GM21526 (cell line): ENCODE measurements at regions not wholly inside any gene's neighbourhood (a gene's known extent, or its start where the extent isn't known, plus 50 kb on each side); places are given as distances from the start of the nearest gene placed in this dataset.
"Not testable (repeated sequence)": the region's sequence is repeated elsewhere in the genome, so short reads cannot be mapped to it uniquely, and the experiment has no call there.

Experiments
- ATAC-seq: cut with Tn5 transposase; IDR thresholded peaks from one replicate; pipeline ENCODE4 v1.9.1; 2021; ENCODE audit warnings: moderate library complexity; ENCODE audit not compliant: unreplicated experiment, low FRiP score

- ATAC-seq, result no peak
These were observed 71.8 kb downstream of the LARP7 start for GRCh38 chr4:112708772-112709171.

GRCh38 chr4:112714922-112715901 is 78.3 kb downstream of the LARP7 start:
- no peak for ATAC-seq

- ATAC-seq, result no peak
These were observed 80.9 kb downstream of the LARP7 start for GRCh38 chr4:112717856-112718255.

- no peak for ATAC-seq
These were observed 84.7 kb downstream of the LARP7 start for GRCh38 chr4:112721627-112722026.

DNA sequence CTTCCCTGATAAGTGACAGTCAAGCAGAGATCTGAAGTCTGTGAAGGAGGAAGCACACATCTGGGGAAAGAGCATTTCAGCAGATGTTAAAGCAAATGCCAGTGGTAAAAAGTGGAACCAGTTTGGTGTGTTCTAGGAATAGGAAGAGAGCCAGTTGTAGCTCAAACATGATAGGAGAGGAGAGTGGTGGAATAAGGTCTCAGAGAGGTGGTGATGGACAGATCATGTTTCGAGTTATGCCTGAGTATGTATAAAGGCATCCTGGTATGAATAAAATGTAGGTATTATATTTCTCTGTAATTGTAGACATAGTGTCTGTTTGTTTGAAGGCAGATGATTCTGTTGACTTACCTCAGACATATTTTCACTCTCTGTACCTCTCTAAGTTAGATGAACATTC is 89.1 kb downstream of the LARP7 start:
- no peak for ATAC-seq

GRCh38 chr4:112727728-112728127 is 90.8 kb downstream of the LARP7 start:
- not testable (repeated sequence) for ATAC-seq

DNA sequence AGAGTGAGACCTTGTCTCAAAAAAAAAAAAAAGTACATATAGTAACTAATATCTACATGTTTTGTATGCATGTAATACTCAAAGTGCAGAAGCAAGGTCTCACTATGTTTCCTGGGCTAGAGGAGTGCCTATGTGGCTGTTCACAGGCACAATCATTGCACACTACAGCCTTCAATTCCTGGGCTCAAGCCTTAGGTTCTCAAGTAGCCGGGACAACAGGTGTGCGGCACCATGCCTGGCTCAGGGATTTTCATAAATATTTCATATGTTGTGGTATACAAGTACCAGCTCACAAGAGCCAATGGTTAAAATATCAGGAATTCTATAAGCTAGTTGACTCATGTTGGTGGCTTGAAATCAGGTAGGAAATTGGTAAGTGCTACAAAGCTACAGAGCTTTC is 94.8 kb downstream of the LARP7 start:
- ATAC-seq, result no peak

DNA sequence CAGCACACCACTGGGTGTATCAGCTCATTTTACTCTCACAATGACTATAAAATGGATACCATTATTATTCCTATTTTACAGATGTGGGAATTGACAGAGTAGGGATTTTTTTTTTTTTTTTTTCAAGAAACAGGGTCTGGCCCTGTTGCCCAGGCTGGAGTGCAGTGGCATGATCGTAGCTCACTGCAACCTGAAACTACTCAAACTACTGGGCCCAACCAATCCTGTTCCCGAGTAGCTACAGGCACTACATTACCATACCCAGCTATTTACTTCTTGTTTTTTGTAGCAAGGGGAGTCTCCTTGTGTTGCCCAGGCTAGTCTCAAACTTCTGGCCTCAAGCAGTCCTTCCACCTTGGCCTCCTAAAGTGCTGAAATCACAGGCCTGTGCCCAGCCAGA is 95.2 kb downstream of the LARP7 start:
- no peak for ATAC-seq

DNA sequence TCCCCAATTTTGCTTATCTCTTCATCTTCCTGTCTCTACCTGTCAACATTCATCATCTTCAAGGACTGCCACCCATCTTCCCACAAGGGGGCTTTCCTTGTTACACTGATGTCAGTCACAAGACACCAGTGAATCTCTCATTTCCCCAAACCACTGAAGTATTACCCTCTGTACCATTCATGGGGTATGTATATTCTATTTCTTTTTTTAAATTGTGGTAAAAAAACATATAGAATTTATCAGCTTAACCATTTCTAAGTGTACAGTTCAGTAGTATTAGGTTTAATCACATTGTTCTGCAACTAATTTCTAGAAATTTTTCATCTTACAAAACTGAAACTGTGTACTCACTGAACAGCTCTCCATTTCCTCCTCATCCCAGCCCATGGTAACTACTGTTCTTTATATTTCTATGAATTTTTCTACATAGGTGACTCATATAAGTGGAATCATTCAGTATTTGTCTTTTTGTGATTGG is 98.6 kb downstream of the LARP7 start:
- peak; percentile 62 for ATAC-seq

DNA sequence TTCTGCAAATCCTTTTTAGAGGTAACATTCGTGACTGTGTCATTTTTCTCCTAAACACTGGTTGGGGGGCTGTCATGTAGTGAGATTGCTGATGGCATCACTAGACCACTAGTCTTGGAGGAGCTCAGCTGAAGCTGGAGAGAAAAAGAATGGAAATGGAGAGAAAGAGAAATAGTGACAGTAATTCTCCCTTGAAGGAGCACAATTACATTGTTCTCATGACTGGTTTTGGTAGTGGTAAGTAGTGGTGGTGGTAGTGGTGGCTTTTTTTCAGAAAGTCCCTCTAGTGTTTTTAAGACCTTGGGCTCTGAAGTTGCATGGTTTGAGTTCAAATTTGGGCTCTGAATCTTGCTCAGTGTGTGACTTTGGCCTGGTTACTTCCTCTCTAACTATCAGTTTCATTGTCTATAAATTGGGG is 99.8 kb downstream of the LARP7 start:
- ATAC-seq, result peak; percentile 50

GRCh38 chr4:112739442-112739841 is 102.5 kb downstream of the LARP7 start:
- no peak for ATAC-seq

- no peak for ATAC-seq
These were observed 110.1 kb downstream of the LARP7 start for GRCh38 chr4:112747036-112747435.

DNA sequence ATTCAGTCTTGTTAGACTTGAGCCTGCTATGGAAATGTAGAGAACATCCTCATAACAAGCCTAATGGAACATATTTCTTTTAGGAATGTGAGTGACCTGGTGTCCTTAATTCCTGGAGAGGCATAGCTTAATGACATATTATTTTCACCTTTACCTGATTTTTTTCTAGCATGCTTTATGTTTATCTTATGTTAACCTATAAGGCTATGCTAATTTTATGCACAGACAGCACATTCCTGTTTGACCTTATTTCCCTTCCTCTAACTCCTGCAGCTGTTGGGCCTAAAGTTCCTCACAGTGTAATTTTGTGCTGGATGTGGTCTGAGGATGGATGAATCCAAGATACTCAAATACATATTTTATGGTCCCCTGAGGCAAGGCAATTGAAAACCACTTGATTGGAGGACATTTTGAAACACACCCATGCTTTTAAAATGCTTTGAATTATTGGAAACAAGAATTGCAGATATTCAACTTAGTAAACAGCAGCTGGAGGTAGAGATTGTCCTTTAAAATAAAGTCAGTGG is 111.5 kb downstream of the LARP7 start:
- no peak for ATAC-seq

DNA sequence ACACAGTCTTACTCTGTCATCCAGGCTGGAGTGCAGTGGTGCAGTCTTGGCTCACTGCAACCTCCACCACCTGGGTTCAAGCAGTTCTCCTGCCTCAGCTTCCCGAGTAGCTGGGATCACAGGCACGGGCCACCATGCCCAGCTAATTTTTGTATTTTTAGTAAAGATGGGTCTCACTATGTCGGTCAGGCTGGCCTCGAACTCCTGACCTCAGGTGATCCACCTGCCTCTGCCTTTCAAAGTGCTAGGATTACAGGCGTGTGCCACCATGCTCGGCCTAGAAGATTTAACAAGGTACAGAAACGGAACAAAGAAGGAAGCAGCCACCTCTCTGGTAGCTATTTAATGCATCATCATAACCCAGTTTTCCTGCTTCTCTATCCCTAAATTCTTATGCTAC is 113.8 kb downstream of the LARP7 start:
- not testable (repeated sequence) for ATAC-seq

GRCh38 chr4:112751447-112751846 is 114.5 kb downstream of the LARP7 start:
- no peak for ATAC-seq

- no peak for ATAC-seq
These were observed 115.1 kb downstream of the LARP7 start for GRCh38 chr4:112752061-112752460.

- ATAC-seq, result no peak
These were observed 115.6 kb downstream of the LARP7 start for GRCh38 chr4:112752510-112752909.

DNA sequence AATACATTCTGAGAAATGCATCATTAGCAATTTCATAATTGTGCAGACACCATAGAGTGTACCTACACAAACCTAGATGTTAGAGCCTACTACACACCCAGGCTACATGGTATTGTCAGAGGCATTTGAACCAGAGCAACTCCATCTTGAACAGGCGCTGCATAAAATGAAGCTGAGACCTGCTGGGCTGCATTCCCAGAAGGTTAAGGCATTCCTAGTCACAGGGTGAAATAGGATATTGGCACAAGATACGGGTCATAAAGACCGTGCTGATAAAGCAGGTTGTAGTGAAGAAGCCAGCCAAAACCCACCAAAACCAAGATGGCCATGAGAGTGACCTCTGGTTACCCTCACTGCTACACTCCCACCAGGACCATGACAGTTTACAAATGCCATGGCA is 116.4 kb downstream of the LARP7 start:
- no peak for ATAC-seq

DNA sequence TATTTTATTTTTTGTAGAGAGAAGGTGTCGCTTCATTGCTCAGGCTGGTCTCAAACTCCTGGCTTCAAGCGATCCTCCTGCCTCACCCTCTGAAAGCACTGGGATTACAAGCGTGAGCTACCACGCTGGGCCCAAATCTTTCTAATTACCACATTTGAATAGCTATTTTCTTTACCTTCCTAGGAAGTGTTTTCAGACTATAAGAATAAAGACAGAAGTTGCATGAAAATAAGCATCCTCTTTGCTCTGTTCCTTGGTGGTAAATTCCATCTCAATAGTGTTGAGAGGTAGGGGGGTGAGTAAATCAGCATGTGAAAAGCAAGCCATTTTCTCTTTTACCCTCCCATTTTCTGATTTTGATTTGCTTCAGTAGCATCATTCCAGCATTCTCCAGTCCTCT is 122.4 kb downstream of the LARP7 start:
- no peak for ATAC-seq

DNA sequence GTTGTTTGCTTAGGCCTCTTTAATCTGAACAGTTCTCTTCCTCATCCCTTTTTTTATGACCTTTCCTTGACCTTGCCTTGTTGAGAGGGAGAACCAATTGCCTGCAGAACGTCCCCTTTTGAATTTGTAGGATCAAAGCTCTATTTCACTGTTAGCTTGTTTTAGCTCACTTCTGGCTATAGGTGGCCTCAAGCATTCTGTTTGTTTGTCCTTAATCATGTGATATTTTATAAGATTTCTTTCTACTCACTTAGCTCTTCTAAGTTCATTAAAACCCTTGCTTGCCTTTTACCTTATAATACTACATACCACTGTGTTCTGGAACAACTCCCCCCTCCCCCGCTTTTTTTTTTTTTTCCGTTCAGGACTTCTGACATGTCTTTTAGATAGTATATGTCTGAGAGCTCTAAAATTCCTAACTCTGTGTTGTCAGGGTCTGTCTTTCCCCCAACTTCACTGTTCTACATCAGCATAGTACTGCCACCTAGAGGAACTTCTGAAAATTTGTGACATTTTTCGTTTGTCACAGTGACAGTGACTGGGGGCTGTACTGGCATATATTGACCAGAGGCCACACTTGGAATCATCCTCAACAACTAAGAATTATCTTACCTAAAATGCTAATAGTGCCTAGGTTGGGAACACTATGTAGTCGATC is 128.5 kb downstream of the LARP7 start:
- ATAC-seq, result no peak

GRCh38 chr4:112766422-112766821 is 129.5 kb downstream of the LARP7 start:
- no peak for ATAC-seq
